ENCODE measurements at regions not wholly inside any gene's neighbourhood (a gene's known extent, or its start where the extent isn't known, plus 50 kb on each side); places are given as distances from the start of the nearest gene placed in this dataset.
"Not testable (repeated sequence)": the region's sequence is repeated elsewhere in the genome, so short reads cannot be mapped to it uniquely, and the experiment has no call there.

GRCh38 chr10:113495553-113495952, 57.3 kb upstream of the HABP2 start:
- no peak for DNase-seq (ENCODE audit: low spot score)

- no peak for DNase-seq (ENCODE audit: low spot score)
Observed at GRCh38 chr10:113496111-113497109, 56.4 kb upstream of the HABP2 start.

GRCh38 chr10:113497198-113497597, 55.7 kb upstream of the HABP2 start:
- DNase-seq (ENCODE audit: low spot score): no peak

- no peak for DNase-seq (ENCODE audit: low spot score)
Observed at GRCh38 chr10:113498997-113499396, 53.9 kb upstream of the HABP2 start.

- DNase-seq (ENCODE audit: low spot score): no peak
Observed at GRCh38 chr10:113499806-113500205, 53.0 kb upstream of the HABP2 start.

GRCh38 chr10:113501031-113501430, 51.8 kb upstream of the HABP2 start:
- DNase-seq (ENCODE audit: low spot score): not testable (repeated sequence)
